AG08396 (cell line): ENCODE measurements at regions not wholly inside any gene's neighbourhood (a gene's known extent, or its start where the extent isn't known, plus 50 kb on each side); places are given as distances from the start of the nearest gene placed in this dataset.

Source experiments
- DNase-seq: peaks from one replicate; pipeline ENCODE4 v3.0.0; 2012; ENCODE audit warnings: low spot score, mixed read lengths

- no peak for DNase-seq
Measured at GRCh38 chr10:130820880-130821482, 490.5 kb downstream of the TCERG1L start.

- no peak for DNase-seq
Measured at GRCh38 chr10:130824230-130825014, 487.1 kb downstream of the TCERG1L start.

- DNase-seq, result no peak
Measured at GRCh38 chr10:130833596-130833995, 477.9 kb downstream of the TCERG1L start.

GRCh38 chr10:130834170-130834569, 477.4 kb downstream of the TCERG1L start:
- no peak for DNase-seq

- DNase-seq, result no peak
Measured at GRCh38 chr10:130834573-130834972, 476.9 kb downstream of the TCERG1L start.

- no peak for DNase-seq
Measured at GRCh38 chr10:130835068-130835467, 476.5 kb downstream of the TCERG1L start.

- DNase-seq, result no peak
Measured at GRCh38 chr10:130836344-130836743, 475.2 kb downstream of the TCERG1L start.

- no peak for DNase-seq
Measured at GRCh38 chr10:130843051-130843653, 468.4 kb downstream of the TCERG1L start.

- no peak for DNase-seq
Measured at GRCh38 chr10:130844310-130844709, 467.2 kb downstream of the TCERG1L start.

- no peak for DNase-seq
Measured at GRCh38 chr10:130847170-130847569, 464.4 kb downstream of the TCERG1L start.

GRCh38 chr10:130848855-130849254, 462.7 kb downstream of the TCERG1L start:
- DNase-seq, result no peak

- no peak for DNase-seq
Measured at GRCh38 chr10:130854151-130854550, 457.4 kb downstream of the TCERG1L start.

- no peak for DNase-seq
Measured at GRCh38 chr10:130857631-130858295, 453.8 kb downstream of the TCERG1L start.

- no peak for DNase-seq
Measured at GRCh38 chr10:130858626-130859025, 452.9 kb downstream of the TCERG1L start.

- no peak for DNase-seq
Measured at GRCh38 chr10:130859427-130859826, 452.1 kb downstream of the TCERG1L start.

GRCh38 chr10:130862122-130862521, 449.4 kb downstream of the TCERG1L start:
- DNase-seq, result no peak

- DNase-seq, result no peak
Measured at GRCh38 chr10:130862626-130863025, 448.9 kb downstream of the TCERG1L start.

GRCh38 chr10:130863044-130863443, 448.5 kb downstream of the TCERG1L start:
- DNase-seq, result no peak

- no peak for DNase-seq
Measured at GRCh38 chr10:130864961-130865818, 446.3 kb downstream of the TCERG1L start.

- no peak for DNase-seq
Measured at GRCh38 chr10:130866857-130867256, 444.7 kb downstream of the TCERG1L start.

GRCh38 chr10:130867446-130868194, 443.9 kb downstream of the TCERG1L start:
- DNase-seq, result no peak
